ENCODE measurements at regions not wholly inside any gene's neighbourhood (a gene's known extent, or its start where the extent isn't known, plus 50 kb on each side); places are given as distances from the start of the nearest gene placed in this dataset.

GRCh38 chr7:51680594-51681399 lies 364.2 kb upstream of the COBL start:
- Histone ChIP-seq H4K20me1 (ENCODE audit: insufficient read depth) (no peaks in the 10 kb centered on the region), H2AFZ (no peak overlapping the region), H3K4me1 (replicated peaks; ENCODE audit: insufficient read depth) (no peaks in the 10 kb centered on the region), H3K27ac (no peak overlapping the region), H3K4me3 (no peak overlapping the region), H3K27me3 (ENCODE audit: insufficient read depth, low read depth) (peaks cover 28% of the 10 kb centered on the region; the same call in 1 of the 2 replicates), H3F3A (ENCODE audit: insufficient read depth, low read depth) (no peaks in the 10 kb centered on the region), H3K9me3 (ENCODE audit: insufficient read depth, low read depth) (no peaks in the 10 kb centered on the region), H3K9me2 (ENCODE audit: insufficient read depth) (no peaks in the 10 kb centered on the region), H3K4me2 (no peak overlapping the region), H3K79me2 (ENCODE audit: low read depth) (no peaks in the 10 kb centered on the region), H3K36me3 (ENCODE audit: low read depth) (no peaks in the 10 kb centered on the region)
- DNase-seq = no peak
- TF ChIP-seq CTCF (conservative IDR thresholded peaks at IDR 0.05) = no peak
- no peak for TF ChIP-seq EZH2 (IDR thresholded peaks at IDR 0.05; ENCODE audit: low read depth)
- intact Hi-C loops (cut with micrococcal nuclease; ENCODE audit: unreplicated experiment) = no loop called here
- POLR2A ChIA-PET (ENCODE audit: unreplicated experiment) = no interaction called here
- CTCF ChIA-PET = no interaction called here
- no TSS peak for BruUV-seq (replicated peaks)

GRCh38 chr7:51679358-51679757 lies 362.7 kb upstream of the COBL start:
- Histone ChIP-seq H3K9me2 (ENCODE audit: insufficient read depth) (no peaks in the 10 kb centered on the region), H3K79me2 (ENCODE audit: low read depth) (no peaks in the 10 kb centered on the region), H2AFZ (no peak overlapping the region), H3K4me3 (no peak overlapping the region), H3K27ac (no peak overlapping the region), H3K9me3 (ENCODE audit: insufficient read depth, low read depth) (no peaks in the 10 kb centered on the region), H3K4me1 (replicated peaks; ENCODE audit: insufficient read depth) (no peaks in the 10 kb centered on the region), H3K36me3 (ENCODE audit: low read depth) (no peaks in the 10 kb centered on the region), H4K20me1 (ENCODE audit: insufficient read depth) (no peaks in the 10 kb centered on the region), H3F3A (ENCODE audit: insufficient read depth, low read depth) (no peaks in the 10 kb centered on the region), H3K27me3 (ENCODE audit: insufficient read depth, low read depth) (peaks cover 28% of the 10 kb centered on the region; the same call in 1 of the 2 replicates), H3K4me2 (no peak overlapping the region)
- no peak for TF ChIP-seq EZH2 (IDR thresholded peaks at IDR 0.05; ENCODE audit: low read depth)
- no peak for TF ChIP-seq CTCF (conservative IDR thresholded peaks at IDR 0.05)
- no TSS peak for BruUV-seq (replicated peaks)
- POLR2A ChIA-PET (ENCODE audit: unreplicated experiment) = no interaction called here
- intact Hi-C loops (cut with micrococcal nuclease; ENCODE audit: unreplicated experiment) = no loop called here
- DNase-seq = no peak
- CTCF ChIA-PET = no interaction called here

GRCh38 chr7:51666751-51667150 lies 350.1 kb upstream of the COBL start:
- Histone ChIP-seq H4K20me1 (ENCODE audit: insufficient read depth) (no peaks in the 10 kb centered on the region), H3K4me3 (no peak overlapping the region), H3K9me2 (ENCODE audit: insufficient read depth) (no peaks in the 10 kb centered on the region), H3K27ac (no peak overlapping the region), H3F3A (ENCODE audit: insufficient read depth, low read depth) (no peaks in the 10 kb centered on the region), H3K4me1 (replicated peaks; ENCODE audit: insufficient read depth) (no peaks in the 10 kb centered on the region), H3K4me2 (no peak overlapping the region), H3K36me3 (ENCODE audit: low read depth) (no peaks in the 10 kb centered on the region), H3K9me3 (ENCODE audit: insufficient read depth, low read depth) (no peaks in the 10 kb centered on the region), H3K79me2 (ENCODE audit: low read depth) (no peaks in the 10 kb centered on the region), H2AFZ (no peak overlapping the region), H3K27me3 (ENCODE audit: insufficient read depth, low read depth) (peaks cover 66% of the 10 kb centered on the region)
- intact Hi-C loops (cut with micrococcal nuclease; ENCODE audit: unreplicated experiment) = no loop called here
- TF ChIP-seq CTCF (conservative IDR thresholded peaks at IDR 0.05) = no peak
- TF ChIP-seq EZH2 (IDR thresholded peaks at IDR 0.05; ENCODE audit: low read depth) = no peak
- POLR2A ChIA-PET (ENCODE audit: unreplicated experiment) = no interaction called here
- BruUV-seq (replicated peaks) = no TSS peak
- CTCF ChIA-PET = no interaction called here
- DNase-seq = peak in 1 of 2 experiments; percentile 21
